HCT116 (cell line): ENCODE measurements at regions not wholly inside any gene's neighbourhood (a gene's known extent, or its start where the extent isn't known, plus 50 kb on each side); places are given as distances from the start of the nearest gene placed in this dataset.

Source experiments
- ATAC-seq: fragments of 200-7000 bp; cut with Tn5 transposase; 2 replicates; pipeline ENCODE4 v1.9.1; 2020; ENCODE audit warnings: mild to moderate bottlenecking, moderate library complexity
- BruUV-seq: library from RNA; stranded (reverse); fragments of 400-500 nt; replicated peaks from 2 replicates; lab custom pipeline; 2021; lab: Mats Ljungman, UMichigan
- CTCF ChIA-PET: fragments of 300-600 bp; sonication (Branson Sonifier 250); formaldehyde crosslinking; loops from one replicate; lab custom pipeline; 2021; ENCODE audit warnings: antibody characterized with exemption; lab: Charles Lee
- POLR2A ChIA-PET: fragments of 300-600, 350-600 bp; sonication (Branson Sonifier 250); formaldehyde crosslinking; loops from one replicate; lab custom pipeline; 2021; ENCODE audit warnings: antibody characterized with exemption; lab: Charles Lee
- RAD21 ChIA-PET, 2 experiments: fragments of 300-600 bp; sonication (Branson Sonifier 250); formaldehyde crosslinking; loops; one replicate each; lab custom pipeline; 2023; ENCODE audit warnings: low total read pairs in 2 of 2; ENCODE audit not compliant: uncharacterized antibody in 2 of 2, unreplicated experiment in 2 of 2, low non-redundant PET in 1 of 2; lab: Charles Lee
- DNase-seq: peaks from one replicate; pipeline ENCODE4 v3.0.0-alpha.2; 2010; ENCODE audit warnings: low read depth, low spot score
- H2AFZ ChIP-seq: fragments of 200-600 bp; shearing (Covaris generic), sonication (generic); 2 replicates; pipeline ENCODE4 v1.6.1; 2017; ENCODE audit warnings: low read depth, mixed run types, mixed read lengths, antibody characterized with exemption, low read length; ENCODE audit not compliant: poor library complexity, severe bottlenecking
- H3K27ac ChIP-seq: 2 replicates; pipeline ENCODE4 v1.5.1; 2012; ENCODE audit warnings: low read depth, low read length
- H3K27me3 ChIP-seq: fragments of 200-600 bp; sonication (generic); 2 replicates; pipeline ENCODE4 v1.6.1; 2016; ENCODE audit warnings: mixed run types, low read length, mixed read lengths; ENCODE audit not compliant: insufficient read depth
- H3K36me3 ChIP-seq, 2 experiments: fragments of 200-500 bp in 1 of 2; fragments of 200-600 bp in 1 of 2; sonication (Bioruptor generic) in 1 of 2; sonication (generic) in 1 of 2; 2 replicates each; pipeline versions ENCODE4 v1.5.1 to v1.6.1; 2014 to 2016; ENCODE audit warnings: low read length in 2 of 2, inconsistent platforms in 1 of 2, mixed read lengths in 1 of 2, mixed run types in 1 of 2; ENCODE audit not compliant: insufficient read depth in 2 of 2, control insufficient read depth in 1 of 2
- H3K4me1 ChIP-seq, 2 experiments: fragments of 200-600 bp in 1 of 2; sonication (generic) in 1 of 2; 2 replicates each; pipeline versions ENCODE4 v1.5.1 to v1.6.1; 2012 to 2017; ENCODE audit warnings: low read length in 2 of 2, inconsistent platforms in 1 of 2, mild to moderate bottlenecking in 1 of 2, mixed read lengths in 1 of 2, mixed run types in 1 of 2, moderate library complexity in 1 of 2; ENCODE audit not compliant: insufficient read depth in 2 of 2, control insufficient read depth in 1 of 2
- H3K4me2 ChIP-seq: fragments of 200-600 bp; sonication (generic); 2 replicates; pipeline ENCODE4 v1.6.1; 2017; ENCODE audit warnings: mixed run types, low read length, mixed read lengths
- H3K4me3 ChIP-seq, 2 experiments: fragments of 200-600 bp in 1 of 2; sonication (generic) in 1 of 2; replicated peaks in 1 of 2; 2 replicates each; pipeline ENCODE4 v1.5.1; 2011 to 2016; ENCODE audit warnings: low read length in 2 of 2, control low read depth in 1 of 2, low read depth in 1 of 2, mild to moderate bottlenecking in 1 of 2, mixed read lengths in 1 of 2, mixed run types in 1 of 2
- H3K79me2 ChIP-seq: fragments of 200-600 bp; sonication (generic); 2 replicates; pipeline ENCODE4 v1.6.1; 2017; ENCODE audit warnings: mild to moderate bottlenecking, mixed run types, low read length, moderate library complexity, mixed read lengths; ENCODE audit not compliant: insufficient read depth
- H3K9ac ChIP-seq: fragments of 200-600 bp; sonication (generic); 2 replicates; pipeline ENCODE4 v1.6.1; 2016; ENCODE audit warnings: low read length, mixed read lengths
- H3K9me2 ChIP-seq: fragments of 200-600 bp; sonication (generic), shearing (Covaris generic); 2 replicates; pipeline ENCODE4 v1.6.1; 2017; ENCODE audit warnings: mixed run types, mild to moderate bottlenecking, moderate library complexity; ENCODE audit not compliant: insufficient read depth
- H3K9me3 ChIP-seq, 2 experiments: fragments of 200-500 bp in 1 of 2; fragments of 200-600 bp in 1 of 2; sonication (Bioruptor generic) in 1 of 2; sonication (generic) in 1 of 2; 2 replicates each; pipeline ENCODE4 v1.6.1; 2014 to 2017; ENCODE audit warnings: low read length in 2 of 2, mixed read lengths in 2 of 2, inconsistent platforms in 1 of 2, low read depth in 1 of 2, mild to moderate bottlenecking in 1 of 2, mixed run types in 1 of 2, moderate library complexity in 1 of 2; ENCODE audit not compliant: control insufficient read depth in 1 of 2, insufficient read depth in 1 of 2
- H4K20me1 ChIP-seq: fragments of 200-600 bp; sonication (generic), shearing (Covaris generic); 2 replicates; pipeline ENCODE4 v1.6.1; 2017; ENCODE audit warnings: mixed run types, mild to moderate bottlenecking, moderate library complexity; ENCODE audit not compliant: insufficient read depth
- EZH2phosphoT487 ChIP-seq: fragments of 200-600 bp; IDR thresholded peaks from 2 replicates; pipeline ENCODE4 v1.6.1; 2018; ENCODE audit warnings: antibody characterized with exemption, borderline replicate concordance
- POLR2AphosphoS5 ChIP-seq: IDR thresholded peaks from 2 replicates; pipeline ENCODE4 v1.6.1; 2011; ENCODE audit warnings: mild to moderate bottlenecking, low read depth, low read length, moderate library complexity
- REST ChIP-seq: IDR thresholded peaks from 2 replicates; pipeline ENCODE4 v1.6.1; 2012; ENCODE audit warnings: low read depth
- TCF7L2 ChIP-seq: IDR thresholded peaks from 2 replicates; pipeline ENCODE4 v1.7.0; 2011; ENCODE audit warnings: borderline replicate concordance, inconsistent platforms; ENCODE audit not compliant: insufficient read depth, insufficient read length; ENCODE audit errors: extremely low read depth
- intact Hi-C: fragments of 100-400 bp; cut with micrococcal nuclease; formaldehyde crosslinking; loops from 2 replicates; pipeline ENCODE4 v1.10.0; 2022

GRCh38 chr5:111946556-111946955 is 189.6 kb upstream of the NREP start:
- CTCF ChIA-PET: no interaction called here
- no peaks in the 10 kb centered on the region for H3K9me2 ChIP-seq

More at GRCh38 chr5:111946556-111946955, 189.6 kb upstream of the NREP start:
- intact Hi-C loops: no loop called here
- Histone ChIP-seq H2AFZ (no peak overlapping the region), H3K27ac (no peak overlapping the region), H3K79me2 (no peaks in the 10 kb centered on the region), H3K9ac (no peak overlapping the region), H4K20me1 (no peaks in the 10 kb centered on the region), H3K4me1 (no peaks in the 10 kb centered on the region), H3K36me3 (no peaks in the 10 kb centered on the region), H3K27me3 (peaks cover 9% of the 10 kb centered on the region; the same call in 1 of the 2 replicates)
- BruUV-seq: no TSS peak
- RAD21 ChIA-PET: no interaction called here
- no peak for DNase-seq
- no peak for TF ChIP-seq EZH2phosphoT487
- TF ChIP-seq POLR2AphosphoS5: no peak
- TF ChIP-seq TCF7L2: no peak
- TF ChIP-seq REST: no peak
- TF ChIP-seq, all 23 proteins: peak for 0
- no peaks in the 10 kb centered on the region for H3K9me3 ChIP-seq
- ATAC-seq: no peak
- no peak overlapping the region for H3K4me2 ChIP-seq
- H3K4me3 ChIP-seq: no peak overlapping the region
- POLR2A ChIA-PET: interaction anchor here (0.6 kb wide), 1 partner anchor 23 kb away, joined by 3 read pairs; no protein-coding TSS in a partner anchor
